Neural progenitor cell (in vitro differentiated cells): ENCODE measurements at regions not wholly inside any gene's neighbourhood (a gene's known extent, or its start where the extent isn't known, plus 50 kb on each side); places are given as distances from the start of the nearest gene placed in this dataset.

Experiments used
- DNase-seq: peaks from one replicate; pipeline ENCODE4 v3.0.0-alpha.2; 2016; ENCODE audit warnings: low spot score
- H2AFZ ChIP-seq: fragments of 200-600 bp; sonication (generic); replicated peaks from 2 replicates; pipeline ENCODE4 v1.6.1; 2016; ENCODE audit warnings: antibody characterized with exemption
- H3F3A ChIP-seq: fragments of 200-600 bp; sonication (generic); 2 replicates; pipeline ENCODE4 v1.6.1; 2016; ENCODE audit warnings: antibody characterized with exemption, low read depth
- H3K27ac ChIP-seq: fragments of 200-600 bp; sonication (generic); 2 replicates; pipeline ENCODE4 v1.5.1; 2016; ENCODE audit warnings: mild to moderate bottlenecking
- H3K27me3 ChIP-seq: fragments of 200-600 bp; sonication (generic); 2 replicates; pipeline ENCODE4 v1.6.1; 2016; ENCODE audit warnings: mild to moderate bottlenecking, moderate library complexity
- H3K36me3 ChIP-seq: fragments of 200-600 bp; sonication (generic); 2 replicates; pipeline ENCODE4 v1.5.1; 2016
- H3K4me1 ChIP-seq: fragments of 200-600 bp; sonication (generic); 2 replicates; pipeline ENCODE4 v1.6.1; 2016; ENCODE audit warnings: mixed run types
- H3K4me2 ChIP-seq: fragments of 200-600 bp; sonication (generic); 2 replicates; pipeline ENCODE4 v1.6.1; 2016
- H3K4me3 ChIP-seq: fragments of 200-600 bp; sonication (generic); 2 replicates; pipeline ENCODE4 v1.5.1; 2016
- H3K79me2 ChIP-seq: fragments of 200-600 bp; sonication (generic); 2 replicates; pipeline ENCODE4 v1.6.1; 2016; ENCODE audit warnings: low read depth
- H3K9ac ChIP-seq: fragments of 200-600 bp; sonication (generic); 2 replicates; pipeline ENCODE4 v1.6.1; 2016
- H3K9me3 ChIP-seq: fragments of 200-600 bp; sonication (generic); 2 replicates; pipeline ENCODE4 v1.5.1; 2016; ENCODE audit warnings: low read depth
- H4K20me1 ChIP-seq: fragments of 200-600 bp; sonication (generic); 2 replicates; pipeline ENCODE4 v1.6.1; 2016; ENCODE audit warnings: low read depth
- H3K27ac Mint-ChIP-seq: 3 replicates; pipeline ENCODE4 v1.8.0; 2021; ENCODE audit warnings: mixed read lengths
- H3K27me3 Mint-ChIP-seq: 2 replicates; pipeline ENCODE4 v1.8.0; 2022; ENCODE audit warnings: low read depth, mild to moderate bottlenecking, inconsistent platforms, moderate library complexity, mixed read lengths; ENCODE audit not compliant: insufficient read depth
- H3K36me3 Mint-ChIP-seq: 3 replicates; pipeline ENCODE4 v1.8.0; 2021; ENCODE audit warnings: mixed read lengths
- H3K4me1 Mint-ChIP-seq: 3 replicates; pipeline ENCODE4 v1.8.0; 2021; ENCODE audit warnings: mixed read lengths
- H3K4me3 Mint-ChIP-seq: 3 replicates; pipeline ENCODE4 v1.8.0; 2021; ENCODE audit warnings: mild to moderate bottlenecking, moderate library complexity, mixed read lengths
- H3K9me3 Mint-ChIP-seq: 3 replicates; pipeline ENCODE4 v1.8.0; 2020; ENCODE audit warnings: mixed read lengths
- CTCF ChIP-seq: fragments of 200-600 bp; sonication (generic); IDR thresholded peaks from 2 replicates; pipeline ENCODE4 v1.5.1; 2017; ENCODE audit warnings: antibody characterized with exemption, mild to moderate bottlenecking
- EZH2 ChIP-seq: fragments of 200-600 bp; sonication (generic); IDR thresholded peaks from 2 replicates; pipeline ENCODE4 v1.6.1; 2017; ENCODE audit warnings: antibody characterized with exemption, mild to moderate bottlenecking, moderate library complexity
- EZH2phosphoT487 ChIP-seq: fragments of 200-600 bp; sonication (generic); IDR thresholded peaks from 2 replicates; pipeline ENCODE4 v1.6.1; 2017; ENCODE audit warnings: antibody characterized with exemption

GRCh38 chrX:115402299-115402698 is 112.8 kb downstream of the LUZP4 start:
- no peak overlapping the region for H2AFZ ChIP-seq
- H4K20me1 ChIP-seq, result no peaks in the 10 kb centered on the region
- H3K36me3 ChIP-seq, result no peaks in the 10 kb centered on the region
- H3K4me3 ChIP-seq, result no peak overlapping the region
- DNase-seq, result no peak
- no peaks in the 10 kb centered on the region for H3K9me3 ChIP-seq
- peaks cover 38% of the 10 kb centered on the region for H3K4me1 Mint-ChIP-seq
- no peak overlapping the region for H3K4me2 ChIP-seq
- H3K79me2 ChIP-seq, result no peaks in the 10 kb centered on the region
- H3F3A ChIP-seq, result peaks cover 46% of the 10 kb centered on the region
- H3K27me3 Mint-ChIP-seq, result no peaks in the 10 kb centered on the region
- H3K9me3 Mint-ChIP-seq, result no peaks in the 10 kb centered on the region
- H3K36me3 Mint-ChIP-seq, result no peaks in the 10 kb centered on the region
- no peak overlapping the region for H3K9ac ChIP-seq
- H3K4me3 Mint-ChIP-seq, result no peak overlapping the region
- no peaks in the 10 kb centered on the region for H3K27me3 ChIP-seq
- H3K27ac ChIP-seq, result no peak overlapping the region
- no peak for TF ChIP-seq EZH2phosphoT487
- TF ChIP-seq CTCF, result no peak
- no peak for TF ChIP-seq EZH2
- peaks cover under 1% of the 10 kb centered on the region for H3K4me1 ChIP-seq
- no peak overlapping the region for H3K27ac Mint-ChIP-seq

GRCh38 chrX:115408771-115409400 is 119.4 kb downstream of the LUZP4 start:
- Histone ChIP-seq H3K27me3 (no peaks in the 10 kb centered on the region), H3K27ac (no peak overlapping the region), H3K36me3 (no peaks in the 10 kb centered on the region), H4K20me1 (no peaks in the 10 kb centered on the region), H3K4me2 (no peak overlapping the region), H3K4me3 (no peak overlapping the region), H3K9me3 (no peaks in the 10 kb centered on the region), H2AFZ (no peak overlapping the region), H3K4me1 (peaks cover 4% of the 10 kb centered on the region), H3K79me2 (no peaks in the 10 kb centered on the region), H3K9ac (no peak overlapping the region), H3F3A (peaks cover 17% of the 10 kb centered on the region)
- peaks cover 2% of the 10 kb centered on the region for H3K9me3 Mint-ChIP-seq
- H3K27me3 Mint-ChIP-seq, result no peaks in the 10 kb centered on the region
- H3K4me1 Mint-ChIP-seq, result peaks cover 9% of the 10 kb centered on the region
- H3K36me3 Mint-ChIP-seq, result no peaks in the 10 kb centered on the region
- TF ChIP-seq EZH2phosphoT487, result no peak
- no peak for TF ChIP-seq EZH2
- TF ChIP-seq CTCF, result no peak
- no peak overlapping the region for H3K4me3 Mint-ChIP-seq
- no peak for DNase-seq
- no peak overlapping the region for H3K27ac Mint-ChIP-seq

GRCh38 chrX:115409551-115409950 is 120.0 kb downstream of the LUZP4 start:
- Histone ChIP-seq H3K9ac (no peak overlapping the region), H2AFZ (no peak overlapping the region), H3K27ac (no peak overlapping the region), H3K9me3 (no peaks in the 10 kb centered on the region), H4K20me1 (no peaks in the 10 kb centered on the region), H3K4me3 (no peak overlapping the region), H3K27me3 (no peaks in the 10 kb centered on the region), H3K79me2 (no peaks in the 10 kb centered on the region), H3F3A (peaks cover 12% of the 10 kb centered on the region), H3K4me1 (peaks cover 4% of the 10 kb centered on the region), H3K36me3 (no peaks in the 10 kb centered on the region), H3K4me2 (no peak overlapping the region)
- Mint-ChIP-seq H3K27me3 (no peaks in the 10 kb centered on the region), H3K9me3 (peaks cover 2% of the 10 kb centered on the region), H3K27ac (no peak overlapping the region), H3K36me3 (no peaks in the 10 kb centered on the region), H3K4me1 (peaks cover 9% of the 10 kb centered on the region), H3K4me3 (no peak overlapping the region)
- no peak for DNase-seq
- no peak for TF ChIP-seq EZH2phosphoT487
- no peak for TF ChIP-seq CTCF
- no peak for TF ChIP-seq EZH2
